Astrocyte of the hippocampus (primary cell): ENCODE measurements at regions not wholly inside any gene's neighbourhood (a gene's known extent, or its start where the extent isn't known, plus 50 kb on each side); places are given as distances from the start of the nearest gene placed in this dataset.

ENCODE experiments used
- DNase-seq: peaks from one replicate; pipeline ENCODE4 v3.0.0; 2011; ENCODE audit warnings: low read depth, low spot score

- peak; percentile 48 for DNase-seq
Observed at GRCh38 chr15:69885173-69885955, 212.4 kb downstream of the TLE3 start.

- DNase-seq = no peak
Observed at GRCh38 chr15:69887009-69887408, 210.7 kb downstream of the TLE3 start.

GRCh38 chr15:69887553-69887952, 210.2 kb downstream of the TLE3 start:
- DNase-seq = no peak

GRCh38 chr15:69888406-69888805, 209.3 kb downstream of the TLE3 start:
- DNase-seq = no peak

GRCh38 chr15:69891070-69891536, 206.6 kb downstream of the TLE3 start:
- peak; percentile 13 for DNase-seq

GRCh38 chr15:69891606-69892005, 206.1 kb downstream of the TLE3 start:
- no peak for DNase-seq

- DNase-seq = no peak
Observed at GRCh38 chr15:69892351-69892750, 205.4 kb downstream of the TLE3 start.

GRCh38 chr15:69893086-69893485, 204.6 kb downstream of the TLE3 start:
- DNase-seq = no peak

- peak; percentile 71 for DNase-seq
Observed at GRCh38 chr15:69893863-69894262, 203.9 kb downstream of the TLE3 start.

- no peak for DNase-seq
Observed at GRCh38 chr15:69895202-69895601, 202.5 kb downstream of the TLE3 start.

- peak; percentile 38 for DNase-seq
Observed at GRCh38 chr15:69896606-69897005, 201.1 kb downstream of the TLE3 start.

GRCh38 chr15:69897061-69897460, 200.7 kb downstream of the TLE3 start:
- no peak for DNase-seq

GRCh38 chr15:69897471-69898237, 200.1 kb downstream of the TLE3 start:
- DNase-seq = no peak

- DNase-seq = no peak
Observed at GRCh38 chr15:69898243-69898642, 199.5 kb downstream of the TLE3 start.

GRCh38 chr15:69902414-69903062, 195.2 kb downstream of the TLE3 start:
- no peak for DNase-seq

GRCh38 chr15:69903470-69904469, 193.9 kb downstream of the TLE3 start:
- peak; percentile 27 for DNase-seq

GRCh38 chr15:69906256-69907185, 191.2 kb downstream of the TLE3 start:
- peak; percentile 15 for DNase-seq

GRCh38 chr15:69908060-69908459, 189.7 kb downstream of the TLE3 start:
- DNase-seq = no peak

GRCh38 chr15:69908590-69909420, 188.9 kb downstream of the TLE3 start:
- DNase-seq = no peak
